CD4-positive, alpha-beta T cell (primary cell): ENCODE measurements at regions not wholly inside any gene's neighbourhood (a gene's known extent, or its start where the extent isn't known, plus 50 kb on each side); places are given as distances from the start of the nearest gene placed in this dataset.
"Not testable (repeated sequence)": the region's sequence is repeated elsewhere in the genome, so short reads cannot be mapped to it uniquely, and the experiment has no call there.

Experiments used
- ATAC-seq: fragments of 200-7000 bp; cut with Tn5 transposase; one replicate; pipeline ENCODE4 v1.10.0; 2022; ENCODE audit warnings: mild to moderate bottlenecking; ENCODE audit not compliant: poor library complexity
- CTCF ChIA-PET: fragments of 350-600 bp; sonication (Branson Sonifier 250); formaldehyde crosslinking; loops from one replicate; lab custom pipeline; 2021; ENCODE audit warnings: antibody characterized with exemption, inconsistent platforms; lab: Charles Lee
- POLR2A ChIA-PET: fragments of 350-600 bp; sonication (Branson Sonifier 250); formaldehyde crosslinking; loops from one replicate; lab custom pipeline; 2021; ENCODE audit warnings: antibody characterized with exemption, inconsistent platforms; lab: Charles Lee
- DNase-seq, 14 experiments: peaks; one replicate each; pipeline ENCODE4 v3.0.0-alpha.2; 2013 to 2020; ENCODE audit warnings: mixed read lengths in 2 of 14
- H3K27ac ChIP-seq, 2 donors: one replicate each; pipeline versions ENCODE4 v1.5.1 to v1.7.0; 2013; ENCODE audit warnings: low read length in 2 of 2, low read depth in 1 of 2, mild to moderate bottlenecking in 1 of 2
- H3K27me3 ChIP-seq, 2 experiments: 1 replicate in 1 of 2; 2 replicates in 1 of 2; pipeline versions ENCODE4 v1.6.1 to v1.7.0; 2013; ENCODE audit warnings: low read length in 2 of 2, control low read depth in 1 of 2, mild to moderate bottlenecking in 1 of 2, moderate library complexity in 1 of 2; ENCODE audit not compliant: insufficient read depth in 2 of 2, control insufficient read depth in 1 of 2
- H3K36me3 ChIP-seq: one replicate; pipeline ENCODE4 v1.6.1; 2013; ENCODE audit warnings: low read length, control low read depth; ENCODE audit not compliant: insufficient read depth
- H3K4me1 ChIP-seq: one replicate; pipeline ENCODE4 v1.6.1; 2013; ENCODE audit warnings: low read length, control low read depth; ENCODE audit not compliant: insufficient read depth
- H3K4me3 ChIP-seq: one replicate; pipeline ENCODE4 v1.5.1; 2013; ENCODE audit warnings: mild to moderate bottlenecking, low read length, moderate library complexity
- H3K9me3 ChIP-seq, 2 experiments: 1 replicate in 1 of 2; 2 replicates in 1 of 2; pipeline versions ENCODE4 v1.6.1 to v1.7.0; 2013; ENCODE audit warnings: low read length in 2 of 2, mild to moderate bottlenecking in 2 of 2, control low read depth in 1 of 2, moderate library complexity in 1 of 2; ENCODE audit not compliant: control insufficient read depth in 1 of 2, insufficient read depth in 1 of 2
- H3K27ac Mint-ChIP-seq: one replicate; pipeline ENCODE4 v1.8.0; 2020; ENCODE audit warnings: mixed read lengths
- H3K27me3 Mint-ChIP-seq: one replicate; pipeline ENCODE4 v1.8.0; 2021; ENCODE audit warnings: mixed read lengths
- H3K36me3 Mint-ChIP-seq: one replicate; pipeline ENCODE4 v1.8.0; 2021; ENCODE audit warnings: low read depth, mixed read lengths
- H3K4me1 Mint-ChIP-seq: one replicate; pipeline ENCODE4 v1.8.0; 2021; ENCODE audit warnings: low read depth, mixed read lengths
- H3K4me3 Mint-ChIP-seq: one replicate; pipeline ENCODE4 v1.8.0; 2020; ENCODE audit warnings: mild to moderate bottlenecking, mixed read lengths
- H3K9me3 Mint-ChIP-seq: one replicate; pipeline ENCODE4 v1.8.0; 2020; ENCODE audit warnings: mixed read lengths
- CTCF ChIP-seq: fragments of 200-600 bp; IDR thresholded peaks from one replicate; pipeline ENCODE4 v1.8.0; 2022; ENCODE audit warnings: antibody characterized with exemption, mild to moderate bottlenecking
- intact Hi-C, 2 experiments: fragments of 100-400 bp; cut with DNase I in 1 of 2; cut with micrococcal nuclease in 1 of 2; formaldehyde crosslinking; loops; one replicate each; pipeline versions ENCODE4 v1.15.1 to v1.9.0; 2023 to 2025; cut with DNase I, micrococcal nuclease

GRCh38 chr3:169008776-169009358 lies 654.6 kb downstream of the MECOM start:
- H3K4me3 Mint-ChIP-seq, result no peak overlapping the region
- H3K4me1 Mint-ChIP-seq, result no peaks in the 10 kb centered on the region
- H3K4me3 ChIP-seq, result no peak overlapping the region

GRCh38 chr3:169007145-169007544 lies 656.4 kb downstream of the MECOM start:
- H3K36me3 ChIP-seq, result no peaks in the 10 kb centered on the region
- no peak for DNase-seq
- no peak overlapping the region for H3K27ac ChIP-seq
- CTCF ChIA-PET, result no interaction called here
- Mint-ChIP-seq H3K36me3 (no peaks in the 10 kb centered on the region), H3K27ac (no peak overlapping the region), H3K9me3 (no peaks in the 10 kb centered on the region), H3K27me3 (no peaks in the 10 kb centered on the region), H3K4me3 (no peak overlapping the region), H3K4me1 (no peaks in the 10 kb centered on the region)
- no peak for TF ChIP-seq CTCF
- H3K9me3 ChIP-seq, result no peaks in the 10 kb centered on the region
- H3K4me1 ChIP-seq, result no peaks in the 10 kb centered on the region
- intact Hi-C loops, result no loop called here
- H3K4me3 ChIP-seq, result no peak overlapping the region
- POLR2A ChIA-PET, result no interaction called here
- no peaks in the 10 kb centered on the region for H3K27me3 ChIP-seq
- no peak for ATAC-seq

More at GRCh38 chr3:169008776-169009358, 654.6 kb downstream of the MECOM start:
- H3K36me3 Mint-ChIP-seq, result no peaks in the 10 kb centered on the region
- Histone ChIP-seq H3K27ac (no peak overlapping the region), H3K27me3 (no peaks in the 10 kb centered on the region), H3K4me1 (no peaks in the 10 kb centered on the region), H3K36me3 (no peaks in the 10 kb centered on the region), H3K9me3 (no peaks in the 10 kb centered on the region)
- no peak for TF ChIP-seq CTCF
- CTCF ChIA-PET, result no interaction called here
- ATAC-seq, result no peak
- no peak overlapping the region for H3K27ac Mint-ChIP-seq
- POLR2A ChIA-PET, result no interaction called here
- H3K27me3 Mint-ChIP-seq, result no peaks in the 10 kb centered on the region
- H3K9me3 Mint-ChIP-seq, result no peaks in the 10 kb centered on the region
- no peak for DNase-seq
- intact Hi-C loops, result no loop called here

GRCh38 chr3:169006398-169006797 lies 657.1 kb downstream of the MECOM start:
- intact Hi-C loops, H3K36me3 Mint-ChIP-seq, H3K27ac Mint-ChIP-seq, ATAC-seq, H3K4me3 ChIP-seq, CTCF ChIA-PET, H3K4me1 Mint-ChIP-seq, H3K27me3 ChIP-seq, DNase-seq, H3K4me1 ChIP-seq, H3K36me3 ChIP-seq, H3K27ac ChIP-seq, H3K9me3 Mint-ChIP-seq, H3K27me3 Mint-ChIP-seq, H3K9me3 ChIP-seq, POLR2A ChIA-PET, H3K4me3 Mint-ChIP-seq: not testable (repeated sequence)

GRCh38 chr3:169002689-169003088 lies 660.8 kb downstream of the MECOM start:
- CTCF ChIA-PET, result no interaction called here
- Histone ChIP-seq H3K27me3 (no peaks in the 10 kb centered on the region), H3K4me3 (no peak overlapping the region), H3K4me1 (no peaks in the 10 kb centered on the region), H3K27ac (no peak overlapping the region), H3K9me3 (no peaks in the 10 kb centered on the region), H3K36me3 (no peaks in the 10 kb centered on the region)
- Mint-ChIP-seq H3K36me3 (no peaks in the 10 kb centered on the region), H3K4me3 (no peak overlapping the region), H3K4me1 (no peaks in the 10 kb centered on the region), H3K27ac (no peak overlapping the region), H3K27me3 (no peaks in the 10 kb centered on the region), H3K9me3 (no peaks in the 10 kb centered on the region)
- ATAC-seq, result no peak
- no peak for DNase-seq
- POLR2A ChIA-PET, result no interaction called here
- intact Hi-C loops, result no loop called here
- no peak for TF ChIP-seq CTCF
